ENCODE measurements at regions not wholly inside any gene's neighbourhood (a gene's known extent, or its start where the extent isn't known, plus 50 kb on each side); places are given as distances from the start of the nearest gene placed in this dataset.
A peak's percentile ranks its signal among the peaks of the same experiment; 100 is the strongest.

GRCh38 chr9:27665136-27665535, 91.9 kb upstream of the C9orf72 start:
- WGBS = 47% methylated on average over 6 of the region's 6 CpGs

GRCh38 chr9:27668280-27668679, 95.0 kb upstream of the C9orf72 start:
- no peaks in the 10 kb centered on the region for H3K4me1 ChIP-seq (replicated peaks)
- DNase-seq (ENCODE audit: low spot score) = no peak
- no peaks in the 10 kb centered on the region for H3K9me3 ChIP-seq
- no peak for TF ChIP-seq CTCF (IDR thresholded peaks at IDR 0.05)
- TF ChIP-seq POLR2AphosphoS5 (IDR thresholded peaks at IDR 0.05) = no peak
- TF ChIP-seq POLR2A (IDR thresholded peaks at IDR 0.05) = no peak
- intact Hi-C loops (cut with DNase I) = no loop called here
- H3K27me3 ChIP-seq (replicated peaks; ENCODE audit: insufficient read depth) = no peaks in the 10 kb centered on the region
- H3K36me3 ChIP-seq = no peaks in the 10 kb centered on the region
- no peak overlapping the region for H3K27ac ChIP-seq
- no peak overlapping the region for H3K4me3 ChIP-seq

More at GRCh38 chr9:27665136-27665535, 91.9 kb upstream of the C9orf72 start:
- no peaks in the 10 kb centered on the region for H3K36me3 ChIP-seq
- no peak for DNase-seq (ENCODE audit: low spot score)
- H3K4me1 ChIP-seq (replicated peaks) = no peaks in the 10 kb centered on the region
- intact Hi-C loops (cut with DNase I) = no loop called here
- no peak overlapping the region for H3K27ac ChIP-seq
- H3K27me3 ChIP-seq (replicated peaks; ENCODE audit: insufficient read depth) = no peaks in the 10 kb centered on the region
- H3K9me3 ChIP-seq = no peaks in the 10 kb centered on the region
- peak; percentile 21 for TF ChIP-seq POLR2AphosphoS5 (IDR thresholded peaks at IDR 0.05)
- no peak for TF ChIP-seq CTCF (IDR thresholded peaks at IDR 0.05)
- H3K4me3 ChIP-seq = no peak overlapping the region

- Histone ChIP-seq H3K27me3 (replicated peaks; ENCODE audit: insufficient read depth) (no peaks in the 10 kb centered on the region), H3K4me3 (no peak overlapping the region), H3K9me3 (no peaks in the 10 kb centered on the region), H3K36me3 (no peaks in the 10 kb centered on the region), H3K4me1 (replicated peaks) (no peaks in the 10 kb centered on the region), H3K27ac (no peak overlapping the region)
- 60% methylated on average over 5 of the region's 5 CpGs for WGBS
- no peak for TF ChIP-seq POLR2A (IDR thresholded peaks at IDR 0.05)
- TF ChIP-seq CTCF (IDR thresholded peaks at IDR 0.05) = no peak
- no peak for TF ChIP-seq POLR2AphosphoS5 (IDR thresholded peaks at IDR 0.05)
- intact Hi-C loops (cut with DNase I) = no loop called here
- no peak for DNase-seq (ENCODE audit: low spot score)
Measured at GRCh38 chr9:27671636-27672035, 98.4 kb upstream of the C9orf72 start.

GRCh38 chr9:27672718-27673117, 99.4 kb upstream of the C9orf72 start:
- TF ChIP-seq POLR2A (IDR thresholded peaks at IDR 0.05) (no peak), CTCF (IDR thresholded peaks at IDR 0.05) (no peak), POLR2AphosphoS5 (IDR thresholded peaks at IDR 0.05) (no peak)
- H3K27me3 ChIP-seq (replicated peaks; ENCODE audit: insufficient read depth) = no peaks in the 10 kb centered on the region
- no peaks in the 10 kb centered on the region for H3K36me3 ChIP-seq
- DNase-seq (ENCODE audit: low spot score) = no peak
- no peak overlapping the region for H3K4me3 ChIP-seq
- H3K4me1 ChIP-seq (replicated peaks) = no peaks in the 10 kb centered on the region
- no peak overlapping the region for H3K27ac ChIP-seq
- no peaks in the 10 kb centered on the region for H3K9me3 ChIP-seq
- intact Hi-C loops (cut with DNase I) = no loop called here
- 80% methylated on average over 3 of the region's 3 CpGs for WGBS

GRCh38 chr9:27673641-27674040, 100.4 kb upstream of the C9orf72 start:
- WGBS = 95% methylated on average over 3 of the region's 3 CpGs
- Histone ChIP-seq H3K36me3 (no peaks in the 10 kb centered on the region), H3K4me1 (replicated peaks) (no peaks in the 10 kb centered on the region), H3K9me3 (no peaks in the 10 kb centered on the region), H3K27me3 (replicated peaks; ENCODE audit: insufficient read depth) (no peaks in the 10 kb centered on the region), H3K27ac (no peak overlapping the region), H3K4me3 (no peak overlapping the region)
- intact Hi-C loops (cut with DNase I) = no loop called here
- no peak for TF ChIP-seq POLR2AphosphoS5 (IDR thresholded peaks at IDR 0.05)
- no peak for TF ChIP-seq CTCF (IDR thresholded peaks at IDR 0.05)
- TF ChIP-seq POLR2A (IDR thresholded peaks at IDR 0.05) = no peak
- DNase-seq (ENCODE audit: low spot score) = no peak

All from prostate gland (tissue), 2 donors.